GM23248 (cell line): ENCODE measurements at regions not wholly inside any gene's neighbourhood (a gene's known extent, or its start where the extent isn't known, plus 50 kb on each side); places are given as distances from the start of the nearest gene placed in this dataset.

Source experiments
- EZH2 ChIP-seq: fragments of 200-600 bp; sonication (generic); IDR thresholded peaks from 2 replicates; pipeline ENCODE4 v1.6.1; 2018; ENCODE audit warnings: antibody characterized with exemption, mild to moderate bottlenecking; ENCODE audit not compliant: insufficient read depth, poor library complexity, severe bottlenecking
- EZH2phosphoT487 ChIP-seq: fragments of 200-600 bp; sonication (generic); IDR thresholded peaks from 2 replicates; pipeline ENCODE4 v1.6.1; 2018; ENCODE audit warnings: antibody characterized with exemption, moderate library complexity, mild to moderate bottlenecking, low read depth; ENCODE audit not compliant: insufficient read depth

GRCh38 chr15:69971771-69972170, 125.9 kb downstream of the TLE3 start:
- TF ChIP-seq EZH2 (no peak), EZH2phosphoT487 (no peak)
